ENCODE measurements at regions not wholly inside any gene's neighbourhood (a gene's known extent, or its start where the extent isn't known, plus 50 kb on each side); places are given as distances from the start of the nearest gene placed in this dataset.

GRCh38 chr16:6880263-6880662, 452.4 kb upstream of the RBFOX1 start:
- in situ Hi-C loops (cut with MboI; ENCODE audit: low sequenced_read_pairs, unreplicated experiment) = no loop called here
- no peak for TF ChIP-seq CTCF (IDR thresholded peaks at IDR 0.05; ENCODE audit: borderline replicate concordance, control extremely low read depth, extremely low read depth, insufficient read depth, missing control alignments)
- no peak for DNase-seq (ENCODE audit: low spot score)

- no peak for TF ChIP-seq CTCF (IDR thresholded peaks at IDR 0.05; ENCODE audit: borderline replicate concordance, control extremely low read depth, extremely low read depth, insufficient read depth, missing control alignments)
- no peak for DNase-seq (ENCODE audit: low spot score)
- in situ Hi-C loops (cut with MboI; ENCODE audit: low sequenced_read_pairs, unreplicated experiment) = no loop called here
Measured at GRCh38 chr16:6864671-6865070, 468.0 kb upstream of the RBFOX1 start.

GRCh38 chr16:6864244-6864643, 468.4 kb upstream of the RBFOX1 start:
- in situ Hi-C loops (cut with MboI; ENCODE audit: low sequenced_read_pairs, unreplicated experiment) = no loop called here
- TF ChIP-seq CTCF (IDR thresholded peaks at IDR 0.05; ENCODE audit: borderline replicate concordance, control extremely low read depth, extremely low read depth, insufficient read depth, missing control alignments) = no peak
- no peak for DNase-seq (ENCODE audit: low spot score)

GRCh38 chr16:6863135-6863534, 469.5 kb upstream of the RBFOX1 start:
- in situ Hi-C loops (cut with MboI; ENCODE audit: low sequenced_read_pairs, unreplicated experiment) = no loop called here
- no peak for DNase-seq (ENCODE audit: low spot score)
- TF ChIP-seq CTCF (IDR thresholded peaks at IDR 0.05; ENCODE audit: borderline replicate concordance, control extremely low read depth, extremely low read depth, insufficient read depth, missing control alignments) = no peak

- DNase-seq (ENCODE audit: low spot score) = no peak
- no peak for TF ChIP-seq CTCF (IDR thresholded peaks at IDR 0.05; ENCODE audit: borderline replicate concordance, control extremely low read depth, extremely low read depth, insufficient read depth, missing control alignments)
- in situ Hi-C loops (cut with MboI; ENCODE audit: low sequenced_read_pairs, unreplicated experiment) = no loop called here
Measured at GRCh38 chr16:6861815-6862477, 470.7 kb upstream of the RBFOX1 start.

GRCh38 chr16:6861135-6861814, 471.4 kb upstream of the RBFOX1 start:
- DNase-seq (ENCODE audit: low spot score) = no peak
- no peak for TF ChIP-seq CTCF (IDR thresholded peaks at IDR 0.05; ENCODE audit: borderline replicate concordance, control extremely low read depth, extremely low read depth, insufficient read depth, missing control alignments)
- in situ Hi-C loops (cut with MboI; ENCODE audit: low sequenced_read_pairs, unreplicated experiment) = no loop called here

Data from GM13976 (cell line).